NCI-H2196 treated with DMSO at 0.1 percent for 48 hours (cell line): ENCODE measurements at regions not wholly inside any gene's neighbourhood (a gene's known extent, or its start where the extent isn't known, plus 50 kb on each side); places are given as distances from the start of the nearest gene placed in this dataset.

ENCODE experiments used
- DNase-seq: peaks from one replicate; lab custom pipeline; 2025; ENCODE audit not compliant: unreplicated experiment; lab: John Stamatoyannopoulos, UW

DNA sequence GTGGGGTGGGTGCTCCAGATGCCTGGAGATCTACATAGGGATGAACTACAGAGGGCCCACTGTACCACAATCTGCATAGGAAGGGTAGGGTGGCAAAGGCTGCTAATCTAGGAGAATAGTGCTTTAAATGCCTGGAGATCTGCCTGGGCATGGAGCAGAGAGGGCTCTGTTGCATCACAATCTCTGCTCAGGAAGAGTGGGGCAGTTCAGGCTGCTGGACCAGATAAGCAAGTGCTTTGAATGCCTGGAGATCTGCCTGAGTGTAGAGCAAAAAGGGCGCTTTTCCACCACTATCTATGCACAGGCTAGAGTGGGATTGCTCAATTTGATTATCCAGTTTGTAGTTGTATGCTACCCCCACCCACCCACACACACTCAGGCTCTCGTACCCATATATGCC is 886.3 kb upstream of the SEL1L start:
- DNase-seq: no peak

DNA sequence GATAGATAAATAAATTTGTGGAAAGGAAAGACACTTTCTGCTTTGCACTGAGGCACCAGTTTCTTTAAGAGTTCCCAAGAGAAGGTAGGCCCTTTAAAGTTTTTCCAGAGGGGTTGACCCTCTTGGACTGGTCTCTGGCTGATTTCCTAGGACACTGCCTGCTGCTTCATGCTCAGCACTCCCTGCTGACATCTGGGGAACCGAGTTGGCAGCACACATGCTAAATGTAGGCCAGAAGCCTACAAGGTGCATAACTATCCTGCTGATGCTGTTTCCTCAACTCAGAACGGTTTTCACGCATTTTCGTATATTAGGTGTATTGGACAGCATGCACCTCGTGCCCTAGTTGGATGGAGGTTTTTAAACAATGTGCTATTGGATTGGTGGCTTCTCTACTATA is 887.2 kb upstream of the SEL1L start:
- no peak for DNase-seq

DNA sequence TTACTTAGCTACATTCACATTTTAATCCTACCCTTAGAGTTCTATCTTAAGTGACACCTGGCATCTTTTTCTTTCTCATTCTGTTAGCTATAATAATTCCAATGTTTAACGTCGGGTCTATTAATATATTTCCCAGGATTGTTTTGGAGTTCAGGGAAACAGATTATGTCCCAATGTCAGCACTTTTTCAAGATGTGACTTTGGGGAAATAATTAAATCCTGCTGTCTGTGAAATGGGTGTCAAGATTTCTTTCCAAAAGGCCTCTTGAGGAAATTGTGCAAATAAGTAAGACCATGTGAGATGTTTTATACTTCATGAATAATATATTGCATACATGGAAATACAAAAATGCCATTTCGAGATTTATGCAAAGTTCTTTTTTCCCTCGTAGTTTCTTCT is 887.6 kb upstream of the SEL1L start:
- no peak for DNase-seq

DNA sequence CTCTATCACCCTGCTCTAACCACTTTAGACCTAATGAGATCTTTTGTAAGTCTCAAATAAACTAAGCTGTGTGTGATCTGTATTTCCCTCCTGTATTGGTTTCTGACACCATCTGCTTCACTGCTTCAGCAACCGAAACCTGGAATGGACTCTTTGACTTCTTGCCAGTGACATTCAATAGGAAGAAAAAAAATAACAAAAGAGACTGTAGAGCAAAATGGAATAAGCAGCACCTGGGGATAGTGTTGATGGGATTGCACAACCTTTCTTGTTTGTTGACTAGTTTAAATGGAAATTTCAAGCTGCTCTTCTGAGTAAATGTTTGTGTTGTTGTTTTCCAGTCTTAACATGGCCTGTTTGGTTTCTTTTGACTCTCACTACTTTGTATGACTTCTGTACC is 888.6 kb upstream of the SEL1L start:
- DNase-seq: no peak

DNA sequence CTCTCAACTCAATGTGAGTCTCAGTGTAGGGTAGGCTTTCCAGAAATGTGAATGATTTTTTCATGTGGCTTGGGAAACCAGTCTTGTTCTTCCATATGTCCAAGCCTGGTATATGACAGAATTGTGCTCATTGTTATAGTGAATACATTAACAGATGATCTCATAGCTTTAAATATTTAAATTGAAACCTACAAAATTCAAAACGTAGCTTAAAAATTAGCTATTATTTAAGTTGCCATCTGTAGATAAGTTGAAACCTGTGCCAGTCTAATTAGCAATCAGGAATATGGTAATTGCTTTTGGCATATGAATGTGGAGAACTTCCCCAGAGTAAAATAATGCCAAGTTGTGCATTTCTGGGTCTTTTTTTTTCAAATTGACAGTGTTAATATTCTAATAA is 891.6 kb upstream of the SEL1L start:
- no peak for DNase-seq

DNA sequence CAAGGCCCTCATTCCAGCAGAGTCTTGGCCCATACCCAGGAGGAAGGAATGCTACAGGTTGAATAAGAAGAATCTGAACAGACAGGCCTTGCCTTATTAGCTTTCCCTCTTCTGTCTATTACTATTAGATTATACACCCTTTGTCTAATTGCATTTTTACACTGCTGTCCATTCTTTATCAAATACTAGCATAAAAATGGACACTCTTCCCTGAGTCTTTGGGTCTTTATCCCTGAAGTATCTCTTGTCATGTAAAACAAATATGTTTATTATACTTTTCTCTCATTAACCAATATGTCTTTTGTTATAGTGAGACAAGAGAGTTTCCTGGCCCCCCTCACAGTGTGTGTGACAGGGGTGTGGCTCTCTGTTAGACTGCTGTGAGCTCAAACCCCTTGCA is 897.4 kb upstream of the SEL1L start:
- no peak for DNase-seq

DNA sequence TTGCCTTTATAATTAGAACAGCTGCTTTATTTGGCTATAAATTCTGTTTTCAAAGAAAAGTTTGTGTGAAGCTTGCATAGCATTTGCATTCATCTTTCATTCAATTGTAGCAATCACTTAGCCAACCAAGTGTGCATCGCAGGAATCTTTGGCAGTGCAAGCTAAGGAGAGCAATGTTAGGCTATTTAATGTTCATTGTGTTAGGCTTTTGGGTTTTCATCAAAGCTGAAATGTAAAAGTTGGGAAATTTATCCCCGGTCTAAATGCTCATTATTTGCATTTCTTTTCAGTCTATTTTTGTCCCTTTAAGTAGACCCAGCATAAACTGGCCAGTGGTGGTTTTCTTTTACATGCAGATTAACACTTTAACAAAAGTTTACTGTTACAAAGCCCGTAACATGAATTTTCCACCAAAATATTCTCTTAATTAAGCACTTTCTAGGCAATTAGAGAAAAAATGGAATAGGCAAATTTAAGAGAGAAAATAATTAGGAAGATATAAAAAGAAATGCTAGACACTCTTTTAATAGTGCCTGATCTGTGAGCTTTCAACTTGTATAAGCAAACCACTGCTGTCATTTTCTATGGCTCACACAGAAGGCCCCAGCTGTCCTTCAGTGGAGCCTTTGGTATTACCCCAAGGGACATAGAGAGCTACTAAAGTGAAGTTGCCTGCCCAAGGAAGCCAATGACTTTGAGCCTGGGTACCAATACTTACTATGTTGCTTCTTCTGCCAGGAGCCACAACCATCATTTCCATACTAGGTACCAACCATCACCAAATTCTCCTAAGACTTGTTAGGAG is 898.9 kb upstream of the SEL1L start:
- no peak for DNase-seq

DNA sequence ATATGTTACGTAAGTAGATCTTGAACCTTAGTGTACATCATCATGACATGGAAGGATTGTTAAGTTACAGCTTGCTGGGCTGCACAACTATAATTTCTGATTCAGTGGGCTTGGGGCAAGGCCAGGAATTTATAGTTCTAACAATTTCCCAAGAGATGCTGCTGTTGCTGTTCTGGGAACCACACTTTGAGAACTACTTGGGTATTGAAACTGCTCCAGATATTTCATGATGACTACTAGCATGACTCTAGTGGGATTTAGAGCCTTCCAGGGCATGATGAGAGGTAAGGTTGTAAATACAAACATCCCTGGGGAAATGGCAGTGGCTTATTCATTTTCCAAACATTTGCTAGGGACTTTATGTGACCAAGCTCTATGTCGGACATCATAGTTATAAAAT is 904.8 kb upstream of the SEL1L start:
- no peak for DNase-seq

DNA sequence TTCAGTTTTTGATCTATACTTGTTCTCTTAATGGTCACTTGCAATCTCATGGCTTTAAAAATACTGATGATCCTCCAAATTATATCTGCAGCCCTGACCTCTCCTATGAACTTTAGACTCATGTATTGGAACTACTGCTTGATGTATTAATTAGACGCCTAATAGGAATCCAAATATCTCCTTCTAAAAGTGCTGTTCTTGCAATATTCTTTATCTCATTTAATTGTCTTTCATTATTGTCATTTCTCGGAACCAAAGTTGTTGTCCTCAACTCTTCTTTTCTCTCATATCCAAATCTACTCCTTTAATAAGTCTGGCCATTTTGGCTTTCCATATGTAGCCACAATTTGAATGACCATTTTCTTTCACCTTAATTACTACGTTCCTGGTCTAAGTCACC is 907.6 kb upstream of the SEL1L start:
- no peak for DNase-seq

DNA sequence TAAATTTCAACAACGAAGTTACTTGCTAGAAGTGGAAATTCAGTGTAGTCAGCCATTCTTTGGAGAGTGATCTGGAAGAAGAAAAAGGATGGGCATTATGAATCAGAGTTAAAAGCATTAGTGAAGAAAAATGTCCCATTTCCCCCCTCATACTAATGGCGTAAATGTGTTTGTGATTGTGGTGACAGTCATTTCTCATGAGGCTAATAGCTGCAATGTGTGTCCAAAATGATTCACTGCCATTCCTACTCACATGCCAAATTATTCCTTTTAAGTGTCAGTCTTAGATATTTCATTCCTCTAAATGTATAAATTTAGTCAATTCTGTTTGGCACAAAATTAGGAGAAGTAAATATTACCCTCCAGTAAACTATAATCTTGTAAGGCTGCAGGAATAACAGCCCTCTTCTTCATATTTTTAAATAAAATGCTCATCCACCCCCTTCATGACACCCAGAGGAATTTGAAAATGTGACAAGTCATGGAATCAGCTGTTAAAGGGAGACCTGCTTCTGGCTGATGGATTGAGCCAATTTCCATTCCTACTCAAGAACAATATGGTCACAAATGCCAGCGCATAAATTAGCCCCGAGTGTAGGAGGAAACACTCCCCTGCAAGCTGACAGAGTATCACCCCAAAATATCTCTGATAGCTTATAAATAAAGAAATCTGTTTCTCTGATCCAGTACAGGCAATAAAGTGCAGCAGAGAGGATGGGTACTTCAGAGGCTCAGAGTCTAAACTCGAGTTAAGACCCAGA is 912.3 kb upstream of the SEL1L start:
- no peak for DNase-seq

DNA sequence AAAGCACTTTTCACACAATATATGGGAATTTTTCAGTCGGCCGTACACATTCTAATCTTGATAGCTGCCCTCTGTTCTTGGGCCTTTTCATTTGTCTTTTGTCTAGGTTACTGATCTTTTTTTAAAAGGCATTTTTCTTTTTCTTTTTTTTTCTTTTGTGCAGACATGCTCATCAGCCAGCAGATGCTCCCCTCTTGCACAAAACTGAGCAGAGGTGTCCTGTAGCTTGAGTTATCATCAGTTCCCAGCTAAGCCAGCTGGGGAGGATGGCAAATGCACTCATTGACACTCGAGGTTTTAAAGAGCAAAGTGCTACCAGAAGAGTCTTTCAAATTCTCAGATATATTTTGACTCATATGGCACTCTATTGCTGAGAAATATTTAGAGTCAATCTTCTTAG is 913.9 kb upstream of the SEL1L start:
- DNase-seq: no peak

DNA sequence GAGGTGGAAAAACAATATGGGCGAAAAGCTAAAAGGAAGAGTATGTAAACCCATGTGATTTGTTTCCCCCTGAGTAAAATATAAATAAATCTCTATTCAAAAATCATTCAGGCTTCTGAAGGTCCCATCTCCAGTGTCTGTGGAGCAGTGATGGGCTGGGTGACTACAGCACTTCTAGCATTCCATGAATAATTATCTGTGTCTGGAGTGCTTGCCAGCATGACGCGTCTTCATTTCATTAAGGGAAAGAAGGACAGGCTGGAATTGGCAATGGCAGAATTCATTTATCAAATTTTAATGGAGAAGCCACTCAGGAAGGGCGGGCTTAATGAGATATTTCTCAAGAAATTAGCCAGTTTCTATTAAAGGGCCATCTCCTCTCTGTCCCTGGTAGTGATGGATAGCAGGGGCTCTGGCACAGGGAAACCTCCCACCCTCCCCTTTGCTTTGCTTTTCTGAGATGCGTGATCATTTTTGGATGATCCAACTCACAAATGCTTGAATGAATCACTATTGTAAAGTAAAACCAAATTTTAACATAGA is 916.3 kb upstream of the SEL1L start:
- no peak for DNase-seq

DNA sequence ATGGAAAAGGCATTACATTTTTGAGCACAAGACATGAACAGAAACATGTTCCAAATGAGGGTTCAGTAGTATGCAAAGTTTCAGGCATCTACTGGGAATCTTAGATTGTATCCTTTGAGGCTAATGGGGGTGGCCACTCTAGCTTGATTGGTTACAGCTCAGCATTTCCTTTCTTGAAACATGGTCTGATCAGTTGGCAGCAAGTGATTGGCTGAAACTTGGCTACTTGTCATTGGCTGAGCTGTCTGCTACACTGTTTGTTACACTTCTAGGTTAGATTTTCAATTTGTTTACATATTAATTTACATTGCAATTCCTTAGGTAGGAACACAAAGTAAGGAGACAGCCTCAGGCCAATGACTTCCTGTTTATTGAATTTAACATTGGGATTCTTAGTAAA is 918.0 kb upstream of the SEL1L start:
- no peak for DNase-seq

DNA sequence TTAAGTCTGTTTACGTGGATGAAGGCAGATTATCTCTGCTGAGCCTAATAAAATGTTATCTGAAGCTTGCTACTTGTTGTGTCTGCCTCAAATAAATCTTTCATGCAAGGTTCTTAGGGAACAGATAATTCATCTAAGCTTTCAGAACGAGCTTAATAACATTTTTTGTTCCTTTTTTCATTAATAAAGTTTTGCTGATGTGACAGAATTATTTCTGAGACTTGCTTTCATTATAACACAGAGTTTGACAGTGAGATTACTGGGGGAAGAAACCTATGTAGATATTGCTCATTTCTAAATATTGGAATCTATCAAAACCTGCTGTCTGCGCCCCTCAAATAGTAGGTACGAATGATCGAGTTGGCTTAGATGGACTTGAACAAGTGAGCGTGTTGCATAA is 948.7 kb upstream of the SEL1L start:
- DNase-seq: no peak

DNA sequence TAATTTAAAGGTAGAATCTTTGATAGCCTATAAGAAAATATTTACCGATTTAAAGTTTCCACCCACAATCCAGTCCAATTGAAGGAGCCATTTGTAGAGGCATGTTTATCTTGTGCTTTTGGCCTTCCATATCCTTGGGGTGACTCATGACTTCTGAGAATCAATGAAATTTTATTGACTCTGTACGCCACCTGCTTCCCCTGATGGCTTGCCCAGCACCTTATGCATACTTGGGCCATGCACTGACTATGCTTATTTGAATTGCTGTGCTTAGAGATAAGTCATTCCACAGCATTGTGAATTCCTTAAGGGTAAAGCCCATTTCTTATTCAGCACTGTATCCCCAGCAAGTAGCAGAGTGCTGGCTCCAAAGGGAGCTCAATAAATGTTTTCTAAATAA is 954.8 kb upstream of the SEL1L start:
- DNase-seq: no peak

DNA sequence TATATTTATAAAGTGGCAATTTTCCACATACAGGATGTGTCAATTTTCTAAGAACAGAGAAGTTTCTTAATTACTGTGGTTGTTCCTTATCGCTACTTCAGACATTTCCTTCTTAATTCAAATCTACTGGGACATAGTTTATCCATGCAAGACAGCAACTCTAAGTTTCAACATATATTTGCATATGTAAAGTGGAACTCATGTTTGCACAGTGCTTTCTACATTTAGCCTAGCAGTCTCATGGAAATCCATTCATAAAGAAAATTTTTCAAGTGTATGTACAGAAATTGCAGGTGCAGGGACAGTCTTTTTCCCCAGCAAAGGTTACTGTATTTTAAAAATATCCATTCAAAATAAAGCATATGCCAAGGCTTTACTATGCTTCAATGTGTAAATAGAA is 956.7 kb upstream of the SEL1L start:
- DNase-seq: no peak

DNA sequence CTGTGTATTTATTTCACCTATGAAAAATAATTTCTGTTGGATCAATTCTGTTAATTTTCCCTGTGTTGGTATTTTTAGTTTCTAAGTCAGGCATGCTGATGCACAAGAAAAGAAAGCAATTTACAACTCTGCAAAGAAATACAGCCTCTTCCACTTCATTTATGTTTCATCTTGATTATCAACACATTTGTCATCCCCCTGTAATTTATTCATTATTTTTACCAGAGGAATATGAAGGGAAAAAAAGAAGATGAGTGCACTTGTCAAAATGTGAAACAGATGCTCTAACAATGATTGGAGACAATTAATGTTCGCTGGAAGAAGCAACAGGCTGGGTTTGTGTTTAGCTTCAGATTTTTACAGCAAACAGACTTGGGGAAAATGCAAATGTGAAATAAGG is 958.5 kb upstream of the SEL1L start:
- no peak for DNase-seq

DNA sequence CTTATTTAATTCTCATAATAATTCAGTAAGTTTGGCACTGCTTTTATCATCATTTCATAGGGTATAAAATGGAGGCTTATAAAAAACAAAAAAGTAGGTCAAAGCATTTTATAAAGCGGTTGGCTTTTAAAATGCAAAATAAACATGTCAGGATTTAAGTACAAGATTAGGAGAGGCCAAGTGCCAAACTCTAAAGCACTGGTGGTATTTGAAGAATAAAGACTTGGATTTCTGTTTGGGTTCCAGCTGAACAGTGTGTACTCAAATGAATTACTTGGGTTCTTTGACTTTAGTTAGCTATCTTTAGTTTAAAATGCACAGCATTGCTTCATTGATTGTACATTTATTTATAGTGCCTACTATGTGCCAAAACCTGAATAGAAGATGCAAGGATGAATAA is 966.6 kb upstream of the SEL1L start:
- no peak for DNase-seq

DNA sequence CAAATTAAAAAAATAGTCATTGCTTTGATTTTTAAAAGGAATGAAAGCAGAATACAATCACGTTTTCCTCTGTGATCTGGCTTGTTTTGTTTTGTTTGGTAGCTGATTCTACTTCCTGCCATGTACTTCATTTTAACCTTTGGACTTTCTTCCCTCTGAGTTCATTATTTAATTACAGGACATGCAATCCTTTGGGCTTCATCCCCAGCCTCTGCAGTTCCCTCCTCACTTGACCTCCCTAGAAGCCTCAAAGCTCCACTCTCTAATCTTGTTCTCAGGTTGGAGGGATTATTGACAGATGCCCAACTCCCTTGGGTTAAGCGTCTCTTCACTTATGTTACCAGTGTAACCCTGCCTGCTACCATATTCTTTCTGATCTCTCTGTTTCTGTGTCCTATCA is 967.9 kb upstream of the SEL1L start:
- no peak for DNase-seq

DNA sequence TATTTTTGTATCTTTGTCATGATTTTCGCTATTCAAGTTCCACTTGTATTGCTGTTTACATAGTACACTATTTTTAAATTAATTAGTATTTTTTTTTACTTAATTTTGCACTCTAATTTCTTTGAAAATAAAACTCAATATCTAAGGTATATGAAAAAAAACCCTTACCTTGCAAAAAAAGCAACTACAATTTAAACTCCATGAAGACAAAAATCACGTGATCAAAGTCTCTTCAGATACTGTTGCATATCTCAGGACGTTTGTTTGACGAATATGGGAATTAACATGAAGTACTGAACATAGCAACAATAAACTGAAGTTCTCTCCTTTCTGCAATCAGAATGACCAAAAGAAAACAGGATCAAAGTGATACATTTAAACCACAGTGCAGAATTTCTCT is 968.4 kb upstream of the SEL1L start:
- no peak for DNase-seq

DNA sequence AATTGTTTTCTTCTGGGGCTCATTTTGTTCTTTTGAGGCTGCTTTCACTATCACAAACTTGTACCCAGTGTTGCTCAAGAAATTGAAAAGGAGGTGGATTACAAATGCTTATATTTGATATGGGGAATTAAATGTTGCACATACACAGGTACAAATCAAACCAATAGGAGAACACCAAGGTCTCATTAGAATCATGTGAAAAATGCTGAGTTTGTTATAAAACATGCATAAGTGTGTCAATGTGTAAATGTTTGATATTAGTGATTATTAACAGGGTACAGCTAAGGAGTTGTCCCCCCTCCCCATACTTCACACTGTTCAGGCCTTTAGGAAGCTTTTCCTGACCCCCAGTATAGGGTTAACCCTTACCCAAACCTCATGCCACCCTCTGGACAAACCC is 971.2 kb upstream of the SEL1L start:
- DNase-seq: no peak

DNA sequence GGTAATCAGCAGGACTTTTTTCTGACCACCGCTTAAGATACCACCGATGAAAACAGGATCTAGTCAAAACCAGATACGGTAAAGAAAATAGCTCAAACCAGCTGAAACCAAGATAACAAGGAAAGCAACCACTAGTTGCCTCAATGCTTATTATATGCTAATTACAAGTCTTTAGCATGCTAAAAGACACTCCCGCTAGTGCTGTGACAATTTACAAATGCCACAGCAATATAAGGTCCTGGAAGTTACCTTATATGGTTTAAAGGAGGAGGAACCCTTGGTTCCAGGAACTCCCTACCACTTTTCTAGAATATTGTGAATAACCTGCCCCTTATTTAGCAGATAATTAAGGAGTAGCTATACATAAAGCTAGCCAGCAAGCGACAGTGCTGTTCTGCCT is 976.4 kb upstream of the SEL1L start:
- DNase-seq: no peak

DNA sequence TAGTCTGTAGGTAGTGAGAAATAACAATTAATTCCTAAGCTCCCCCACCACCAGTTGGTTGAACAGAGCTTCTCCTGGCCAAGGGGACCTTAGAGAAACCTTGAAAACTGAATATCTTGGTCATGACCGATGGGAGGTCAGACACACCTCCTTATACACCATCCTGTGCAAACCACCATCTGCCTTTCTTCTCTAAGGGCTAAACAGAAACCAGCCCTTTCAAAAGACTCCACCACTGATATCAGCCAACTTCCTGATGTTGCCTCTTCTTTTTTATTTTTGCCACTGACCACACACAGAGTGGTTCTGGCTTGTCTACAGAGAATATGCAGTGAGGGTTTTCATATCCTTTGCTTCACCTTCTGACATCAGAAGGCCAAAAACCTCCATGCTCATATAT is 977.7 kb upstream of the SEL1L start:
- DNase-seq: no peak
